HEK293 (cell line): ENCODE measurements at regions not wholly inside any gene's neighbourhood (a gene's known extent, or its start where the extent isn't known, plus 50 kb on each side); places are given as distances from the start of the nearest gene placed in this dataset.

ENCODE experiments used
- BCL11A ChIP-seq: fragments of 450-650 bp; formaldehyde crosslinking; IDR thresholded peaks from 2 replicates; pipeline ENCODE4 v1.5.1; 2016; ENCODE audit warnings: low read depth, missing biosample characterization, missing genetic modification characterization
- BCL11B ChIP-seq: fragments of 450-650 bp; formaldehyde crosslinking; IDR thresholded peaks from 2 replicates; pipeline ENCODE4 v1.5.1; 2016; ENCODE audit warnings: low read depth, missing biosample characterization, missing genetic modification characterization
- KLF16 ChIP-seq: fragments of 450-650 bp; formaldehyde crosslinking; IDR thresholded peaks from 2 replicates; pipeline ENCODE4 v1.5.1; 2017; ENCODE audit warnings: missing biosample characterization, missing genetic modification characterization
- SP2 ChIP-seq: fragments of 450-650 bp; formaldehyde crosslinking; IDR thresholded peaks from 2 replicates; pipeline ENCODE4 v1.5.1; 2016; ENCODE audit warnings: missing biosample characterization, missing genetic modification characterization
- SP7 ChIP-seq: fragments of 450-650 bp; formaldehyde crosslinking; IDR thresholded peaks from 2 replicates; pipeline ENCODE4 v1.5.1; 2016; ENCODE audit warnings: missing biosample characterization, missing genetic modification characterization
- TCF7L2 ChIP-seq: IDR thresholded peaks from 2 replicates; pipeline ENCODE4 v1.6.1; 2011; ENCODE audit warnings: low read depth, mild to moderate bottlenecking, inconsistent platforms, low read length, moderate library complexity, borderline replicate concordance
- ZBTB1 ChIP-seq: fragments of 450-650 bp; formaldehyde crosslinking; IDR thresholded peaks from 2 replicates; pipeline ENCODE4 v1.5.1; 2016; ENCODE audit warnings: missing biosample characterization, missing genetic modification characterization
- TF ChIP-seq, protein P1 (sequence below): fragments of 450-650 bp; formaldehyde crosslinking; IDR thresholded peaks from 2 replicates; pipeline ENCODE4 v1.5.1; 2016; ENCODE audit warnings: missing biosample characterization, missing genetic modification characterization
- TF ChIP-seq, protein P2 (sequence below): fragments of 450-650 bp; formaldehyde crosslinking; IDR thresholded peaks from 2 replicates; pipeline ENCODE4 v1.5.1; 2016; ENCODE audit warnings: missing biosample characterization, missing genetic modification characterization
- TF ChIP-seq, protein P3 (sequence below): fragments of 450-650 bp; formaldehyde crosslinking; IDR thresholded peaks from 2 replicates; pipeline ENCODE4 v1.5.1; 2016; ENCODE audit warnings: missing biosample characterization, missing genetic modification characterization

DNA sequence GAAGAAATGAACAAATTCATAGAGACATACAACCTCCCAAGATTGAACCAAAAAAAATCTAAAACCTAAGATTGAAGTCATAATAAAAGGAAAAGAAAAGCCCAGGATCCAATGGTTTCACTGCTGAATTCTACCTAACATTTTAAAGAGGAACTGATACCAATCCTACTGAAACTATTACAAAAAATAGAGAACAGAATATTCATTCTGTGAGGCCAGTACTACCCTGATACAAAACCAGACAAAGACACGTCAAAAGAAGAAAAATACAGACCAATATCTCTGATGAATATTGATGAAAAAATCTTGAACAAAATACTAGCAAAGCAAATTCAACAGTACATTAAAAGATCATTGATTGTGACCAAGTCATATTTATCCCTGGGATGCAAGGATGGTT lies 128.5 kb upstream of the STEAP1 start:
- TF ChIP-seq, protein P1, sequence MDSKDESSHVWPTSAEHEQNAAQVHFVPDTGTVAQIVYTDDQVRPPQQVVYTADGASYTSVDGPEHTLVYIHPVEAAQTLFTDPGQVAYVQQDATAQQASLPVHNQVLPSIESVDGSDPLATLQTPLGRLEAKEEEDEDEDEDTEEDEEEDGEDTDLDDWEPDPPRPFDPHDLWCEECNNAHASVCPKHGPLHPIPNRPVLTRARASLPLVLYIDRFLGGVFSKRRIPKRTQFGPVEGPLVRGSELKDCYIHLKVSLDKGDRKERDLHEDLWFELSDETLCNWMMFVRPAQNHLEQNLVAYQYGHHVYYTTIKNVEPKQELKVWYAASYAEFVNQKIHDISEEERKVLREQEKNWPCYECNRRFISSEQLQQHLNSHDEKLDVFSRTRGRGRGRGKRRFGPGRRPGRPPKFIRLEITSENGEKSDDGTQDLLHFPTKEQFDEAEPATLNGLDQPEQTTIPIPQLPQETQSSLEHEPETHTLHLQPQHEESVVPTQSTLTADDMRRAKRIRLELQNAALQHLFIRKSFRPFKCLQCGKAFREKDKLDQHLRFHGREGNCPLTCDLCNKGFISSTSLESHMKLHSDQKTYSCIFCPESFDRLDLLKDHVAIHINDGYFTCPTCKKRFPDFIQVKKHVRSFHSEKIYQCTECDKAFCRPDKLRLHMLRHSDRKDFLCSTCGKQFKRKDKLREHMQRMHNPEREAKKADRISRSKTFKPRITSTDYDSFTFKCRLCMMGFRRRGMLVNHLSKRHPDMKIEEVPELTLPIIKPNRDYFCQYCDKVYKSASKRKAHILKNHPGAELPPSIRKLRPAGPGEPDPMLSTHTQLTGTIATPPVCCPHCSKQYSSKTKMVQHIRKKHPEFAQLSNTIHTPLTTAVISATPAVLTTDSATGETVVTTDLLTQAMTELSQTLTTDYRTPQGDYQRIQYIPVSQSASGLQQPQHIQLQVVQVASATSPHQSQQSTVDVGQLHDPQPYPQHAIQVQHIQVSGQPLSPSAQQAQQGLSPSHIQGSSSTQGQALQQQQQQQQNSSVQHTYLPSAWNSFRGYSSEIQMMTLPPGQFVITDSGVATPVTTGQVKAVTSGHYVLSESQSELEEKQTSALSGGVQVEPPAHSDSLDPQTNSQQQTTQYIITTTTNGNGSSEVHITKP (tag by site-specific recombination) = no peak
- TF ChIP-seq, protein P2, sequence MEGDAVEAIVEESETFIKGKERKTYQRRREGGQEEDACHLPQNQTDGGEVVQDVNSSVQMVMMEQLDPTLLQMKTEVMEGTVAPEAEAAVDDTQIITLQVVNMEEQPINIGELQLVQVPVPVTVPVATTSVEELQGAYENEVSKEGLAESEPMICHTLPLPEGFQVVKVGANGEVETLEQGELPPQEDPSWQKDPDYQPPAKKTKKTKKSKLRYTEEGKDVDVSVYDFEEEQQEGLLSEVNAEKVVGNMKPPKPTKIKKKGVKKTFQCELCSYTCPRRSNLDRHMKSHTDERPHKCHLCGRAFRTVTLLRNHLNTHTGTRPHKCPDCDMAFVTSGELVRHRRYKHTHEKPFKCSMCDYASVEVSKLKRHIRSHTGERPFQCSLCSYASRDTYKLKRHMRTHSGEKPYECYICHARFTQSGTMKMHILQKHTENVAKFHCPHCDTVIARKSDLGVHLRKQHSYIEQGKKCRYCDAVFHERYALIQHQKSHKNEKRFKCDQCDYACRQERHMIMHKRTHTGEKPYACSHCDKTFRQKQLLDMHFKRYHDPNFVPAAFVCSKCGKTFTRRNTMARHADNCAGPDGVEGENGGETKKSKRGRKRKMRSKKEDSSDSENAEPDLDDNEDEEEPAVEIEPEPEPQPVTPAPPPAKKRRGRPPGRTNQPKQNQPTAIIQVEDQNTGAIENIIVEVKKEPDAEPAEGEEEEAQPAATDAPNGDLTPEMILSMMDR (tag by site-specific recombination) = no peak
- TF ChIP-seq BCL11B = no peak
- TF ChIP-seq SP2 (tag by site-specific recombination) = no peak
- TF ChIP-seq ZBTB1 (tag by site-specific recombination) = no peak
- no peak for TF ChIP-seq SP7 (tag by site-specific recombination)
- TF ChIP-seq TCF7L2 = no peak
- TF ChIP-seq BCL11A (tag by site-specific recombination) = no peak
- TF ChIP-seq, protein P3, sequence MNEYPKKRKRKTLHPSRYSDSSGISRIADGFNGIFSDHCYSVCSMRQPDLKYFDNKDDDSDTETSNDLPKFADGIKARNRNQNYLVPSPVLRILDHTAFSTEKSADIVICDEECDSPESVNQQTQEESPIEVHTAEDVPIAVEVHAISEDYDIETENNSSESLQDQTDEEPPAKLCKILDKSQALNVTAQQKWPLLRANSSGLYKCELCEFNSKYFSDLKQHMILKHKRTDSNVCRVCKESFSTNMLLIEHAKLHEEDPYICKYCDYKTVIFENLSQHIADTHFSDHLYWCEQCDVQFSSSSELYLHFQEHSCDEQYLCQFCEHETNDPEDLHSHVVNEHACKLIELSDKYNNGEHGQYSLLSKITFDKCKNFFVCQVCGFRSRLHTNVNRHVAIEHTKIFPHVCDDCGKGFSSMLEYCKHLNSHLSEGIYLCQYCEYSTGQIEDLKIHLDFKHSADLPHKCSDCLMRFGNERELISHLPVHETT = no peak
- no peak for TF ChIP-seq KLF16 (tag by site-specific recombination)
